22Rv1 (cell line): ENCODE measurements at regions not wholly inside any gene's neighbourhood (a gene's known extent, or its start where the extent isn't known, plus 50 kb on each side); places are given as distances from the start of the nearest gene placed in this dataset.

Source experiments
- H3K27ac ChIP-seq: fragments of 450-650 bp; 2 replicates; pipeline ENCODE4 v1.5.1; 2017
- CTCF ChIP-seq: fragments of 450-650 bp; IDR thresholded peaks from 2 replicates; pipeline ENCODE4 v1.5.1; 2017; ENCODE audit warnings: mild to moderate bottlenecking
- ZFX ChIP-seq: fragments of 450-650 bp; IDR thresholded peaks from 2 replicates; pipeline ENCODE4 v1.6.1; 2017; ENCODE audit warnings: antibody characterized with exemption, borderline replicate concordance

GRCh38 chr18:10304853-10305252 lies 149.6 kb upstream of the APCDD1 start:
- TF ChIP-seq ZFX (no peak), CTCF (no peak)
- no peak overlapping the region for H3K27ac ChIP-seq

GRCh38 chr18:10306779-10307178 lies 147.7 kb upstream of the APCDD1 start:
- no peak for TF ChIP-seq ZFX
- no peak for TF ChIP-seq CTCF
- H3K27ac ChIP-seq: no peak overlapping the region

- no peak overlapping the region for H3K27ac ChIP-seq
- TF ChIP-seq ZFX (no peak), CTCF (no peak)
These were observed 146.3 kb upstream of the APCDD1 start for GRCh38 chr18:10308154-10308553.

GRCh38 chr18:10310626-10311025 lies 143.8 kb upstream of the APCDD1 start:
- no peak overlapping the region for H3K27ac ChIP-seq
- no peak for TF ChIP-seq CTCF
- no peak for TF ChIP-seq ZFX

GRCh38 chr18:10312326-10313015 lies 142.0 kb upstream of the APCDD1 start:
- TF ChIP-seq ZFX: no peak
- TF ChIP-seq CTCF: no peak
- H3K27ac ChIP-seq: no peak overlapping the region

- H3K27ac ChIP-seq: no peak overlapping the region
- TF ChIP-seq ZFX: no peak
- no peak for TF ChIP-seq CTCF
These were observed 141.5 kb upstream of the APCDD1 start for GRCh38 chr18:10313016-10313342.

- no peak for TF ChIP-seq ZFX
- no peak for TF ChIP-seq CTCF
- no peak overlapping the region for H3K27ac ChIP-seq
These were observed 140.4 kb upstream of the APCDD1 start for GRCh38 chr18:10314066-10314465.
